Erythroblast (primary cell): ENCODE measurements at regions not wholly inside any gene's neighbourhood (a gene's known extent, or its start where the extent isn't known, plus 50 kb on each side); places are given as distances from the start of the nearest gene placed in this dataset.

ENCODE experiments used
- GATA1 ChIP-seq: IDR thresholded peaks from 2 replicates; pipeline ENCODE4 v1.6.1; 2011; ENCODE audit warnings: low read depth, mild to moderate bottlenecking, control low read depth, low read length, moderate library complexity
- POLR2A ChIP-seq: IDR thresholded peaks from 2 replicates; pipeline ENCODE4 v1.6.1; 2011; ENCODE audit warnings: mild to moderate bottlenecking, low read length

DNA sequence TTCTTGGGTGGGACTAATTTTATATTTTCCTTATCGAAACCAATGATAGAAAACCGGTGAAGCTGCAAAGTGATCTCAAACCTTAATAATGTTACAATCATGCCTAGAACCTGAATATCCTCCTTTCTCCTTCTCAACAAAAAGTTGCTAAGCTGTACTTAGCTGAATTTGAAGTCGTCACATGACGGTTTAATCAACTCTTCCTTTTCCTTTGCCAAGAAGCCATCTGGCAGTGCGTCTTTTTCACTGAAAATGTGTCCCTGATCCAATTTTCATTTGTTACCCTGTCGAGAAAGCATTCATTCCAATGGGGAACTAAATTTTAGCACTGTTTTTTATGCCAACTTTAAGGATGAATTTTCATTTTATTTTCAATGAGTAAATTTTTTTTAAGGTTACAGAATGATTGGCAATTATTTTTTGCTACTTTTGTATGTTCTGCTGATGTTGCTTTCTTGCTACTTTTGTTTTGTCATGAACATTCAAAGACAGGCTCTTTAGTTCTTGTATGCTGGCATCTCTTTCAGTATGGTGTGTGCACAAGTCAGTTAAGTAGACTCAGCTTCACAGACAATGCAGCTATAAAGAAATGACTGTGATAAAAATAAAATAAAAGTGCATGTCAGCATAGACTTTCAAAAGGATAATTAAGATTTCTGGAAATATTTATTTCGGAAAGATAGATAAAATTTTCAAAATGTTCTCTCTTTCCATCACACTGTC, 980.0 kb downstream of the DNAJB9 start:
- no peak for TF ChIP-seq POLR2A
- no peak for TF ChIP-seq GATA1
